HG03354 (cell line): ENCODE measurements at regions not wholly inside any gene's neighbourhood (a gene's known extent, or its start where the extent isn't known, plus 50 kb on each side); places are given as distances from the start of the nearest gene placed in this dataset.

Source experiments
- ATAC-seq: cut with Tn5 transposase; IDR thresholded peaks from one replicate; pipeline ENCODE4 v1.9.1; 2021; ENCODE audit warnings: mild to moderate bottlenecking; ENCODE audit not compliant: unreplicated experiment, poor library complexity, severe bottlenecking

DNA sequence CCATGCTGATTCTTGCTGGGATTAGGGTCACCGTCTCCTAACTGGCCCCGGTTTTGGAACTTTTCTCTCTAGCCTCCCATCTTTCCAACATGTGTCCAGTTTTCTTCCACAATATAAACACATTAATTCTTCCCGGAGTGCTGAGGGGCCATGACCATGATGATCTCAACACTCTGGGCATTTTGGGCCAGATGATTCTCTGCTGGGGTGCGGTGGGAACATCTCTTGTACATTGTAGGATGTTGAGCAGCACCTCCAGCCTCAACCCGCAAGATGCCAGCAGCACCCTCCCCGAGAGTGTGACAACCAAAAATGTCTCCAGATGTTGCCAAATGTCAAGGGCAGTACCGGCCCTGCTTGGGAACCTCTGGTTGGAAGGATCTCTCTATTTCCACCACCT, 164.8 kb downstream of the TFAP2C start:
- ATAC-seq = no peak

DNA sequence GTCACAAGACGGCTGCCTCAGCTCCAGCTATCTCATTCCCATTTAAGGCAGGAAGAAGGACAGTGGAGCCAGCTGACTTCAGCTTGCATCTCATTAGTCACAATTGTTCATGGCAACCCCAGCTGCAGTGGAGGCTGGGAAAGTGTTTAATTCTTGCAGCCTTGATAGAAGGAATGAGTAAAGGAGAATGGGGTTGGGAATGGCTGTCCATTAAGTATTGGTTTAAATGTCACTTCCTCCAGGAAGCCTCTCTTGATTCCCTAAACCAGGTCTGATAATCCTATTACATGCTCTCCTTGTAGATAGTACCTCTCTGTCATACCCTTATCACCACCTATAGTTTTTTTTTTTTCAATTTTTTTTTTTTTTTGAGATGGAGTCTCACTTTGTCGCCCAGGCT, 166.4 kb downstream of the TFAP2C start:
- ATAC-seq = no peak

DNA sequence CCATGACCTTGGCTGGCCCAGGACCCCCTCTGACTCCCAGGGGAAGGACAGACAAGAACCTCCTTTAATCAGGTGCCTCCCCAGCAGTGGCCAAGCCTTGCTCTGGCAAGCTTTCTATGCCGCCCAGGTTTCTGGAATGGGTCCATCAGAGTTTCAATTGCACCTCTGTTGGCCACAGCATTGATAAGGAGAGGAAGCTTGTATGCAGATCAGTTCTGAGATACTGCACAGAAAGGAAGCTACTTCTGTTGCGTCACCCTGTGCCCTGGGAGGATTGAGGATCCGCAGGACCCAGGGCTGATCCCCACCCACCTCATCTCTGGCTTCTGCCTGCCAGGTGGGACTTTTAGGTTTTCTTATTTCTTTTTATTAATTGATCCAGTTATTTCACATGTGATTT, 167.2 kb downstream of the TFAP2C start:
- no peak for ATAC-seq

DNA sequence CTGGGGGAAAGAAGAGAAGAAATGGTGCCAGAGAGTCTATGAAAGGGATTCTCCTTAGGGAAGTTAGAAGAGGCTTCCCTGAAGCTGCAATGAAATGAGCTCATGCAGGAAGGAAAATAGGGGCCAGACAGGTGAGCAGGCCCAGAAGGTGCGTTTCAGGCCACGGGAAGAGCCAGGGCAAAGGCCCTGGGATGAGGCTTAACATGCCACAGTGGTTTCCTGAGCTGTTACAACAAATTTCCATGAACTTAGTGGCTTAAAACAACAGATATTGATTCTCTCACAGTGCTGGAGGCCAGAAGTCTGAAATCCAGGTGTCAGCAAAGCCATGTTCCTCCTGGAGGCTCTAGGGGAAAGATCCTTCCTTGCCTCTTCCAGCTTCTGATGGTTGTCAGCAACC, 167.9 kb downstream of the TFAP2C start:
- ATAC-seq = no peak

DNA sequence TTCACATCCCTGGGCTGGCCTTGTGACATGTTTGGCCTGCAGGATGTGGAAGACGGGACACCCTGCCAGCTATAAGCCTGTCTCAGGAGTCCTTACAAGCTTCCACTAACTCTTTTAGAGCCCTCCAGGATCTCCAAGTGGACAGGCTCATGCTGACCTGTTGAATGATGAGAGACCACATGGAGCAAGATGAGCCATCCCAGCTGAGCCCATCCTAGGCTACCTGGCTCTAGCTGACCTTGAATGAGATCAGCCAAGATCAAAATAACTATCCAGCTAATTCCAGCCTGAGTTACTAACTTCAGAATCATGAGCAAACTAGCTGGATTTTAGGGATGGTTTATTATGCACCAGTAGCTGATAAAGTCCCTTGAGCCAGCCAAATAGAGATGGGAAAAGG, 169.5 kb downstream of the TFAP2C start:
- no peak for ATAC-seq

DNA sequence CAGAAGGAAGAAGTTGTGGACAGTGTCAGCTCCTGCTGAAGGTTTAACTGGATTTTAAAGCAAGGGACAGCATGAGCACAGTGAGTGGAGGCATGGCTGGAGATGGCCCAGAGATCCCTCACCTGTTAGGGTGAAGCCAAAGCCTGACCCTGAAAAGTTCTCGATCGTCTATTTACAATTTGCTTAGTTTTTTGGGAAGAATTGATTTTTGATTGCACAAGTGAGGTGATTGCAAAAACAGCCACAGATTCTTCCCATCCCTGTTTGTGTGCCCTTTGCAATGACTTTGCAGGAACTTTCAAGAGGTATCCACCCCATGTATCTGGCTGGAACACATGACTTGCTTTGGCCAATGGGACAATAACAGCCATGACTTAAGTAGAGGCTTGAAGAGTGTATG, 170.1 kb downstream of the TFAP2C start:
- ATAC-seq = no peak

DNA sequence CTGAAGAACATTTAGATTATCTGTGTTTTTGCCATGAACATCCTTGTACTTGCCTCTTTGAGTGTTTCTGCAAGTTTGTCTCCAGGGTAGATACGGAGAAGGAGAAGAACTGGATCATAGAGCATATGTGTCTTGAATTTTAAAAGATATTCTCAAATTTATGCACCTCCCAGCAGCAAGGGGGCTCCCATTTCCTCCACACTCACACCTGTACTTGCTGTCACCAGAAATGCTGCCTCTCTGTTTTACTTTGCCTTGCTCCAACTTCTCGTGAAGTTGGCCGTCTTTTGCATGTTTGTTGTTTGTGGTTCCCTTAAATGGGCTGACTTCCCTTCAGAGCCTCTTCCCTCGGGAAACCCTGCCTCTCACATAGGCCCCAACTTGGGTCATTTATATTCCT, 171.0 kb downstream of the TFAP2C start:
- no peak for ATAC-seq

DNA sequence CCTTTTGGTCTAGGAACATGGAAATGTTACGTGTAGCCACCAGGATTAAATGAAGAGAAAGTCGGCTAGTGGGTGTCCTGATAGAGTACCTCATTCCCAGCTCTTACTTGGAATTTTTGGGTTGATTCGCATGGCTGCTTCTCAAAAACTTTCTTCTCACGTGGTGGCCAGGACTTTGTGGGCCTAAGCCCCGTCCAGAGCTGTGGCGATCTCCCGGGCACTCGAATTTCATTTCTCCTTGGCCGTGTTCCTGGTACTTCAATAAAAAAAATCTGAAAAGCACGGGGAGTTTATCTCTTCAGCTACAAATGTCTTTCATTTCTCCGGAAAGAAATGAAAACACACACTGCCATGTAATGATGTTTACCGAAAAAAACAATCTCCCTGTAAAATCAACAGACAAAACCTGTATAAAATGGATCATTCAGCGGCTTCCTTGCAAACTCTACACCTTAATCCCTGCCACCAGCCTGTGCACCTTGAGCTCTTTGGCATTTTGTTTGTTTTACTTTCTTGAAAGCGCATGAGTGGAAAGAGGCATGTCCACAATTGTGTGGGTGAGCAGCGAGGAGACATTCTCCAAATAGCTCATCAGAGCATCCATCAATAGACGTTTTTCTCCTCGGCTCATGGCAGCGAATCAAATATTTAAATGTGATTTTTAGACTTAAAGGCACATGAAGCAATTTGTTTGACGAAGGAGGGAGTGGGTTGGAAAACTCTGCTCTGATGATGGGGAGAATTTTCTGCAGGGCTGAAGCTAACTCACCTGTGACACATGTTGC, 173.1 kb downstream of the TFAP2C start:
- no peak for ATAC-seq

DNA sequence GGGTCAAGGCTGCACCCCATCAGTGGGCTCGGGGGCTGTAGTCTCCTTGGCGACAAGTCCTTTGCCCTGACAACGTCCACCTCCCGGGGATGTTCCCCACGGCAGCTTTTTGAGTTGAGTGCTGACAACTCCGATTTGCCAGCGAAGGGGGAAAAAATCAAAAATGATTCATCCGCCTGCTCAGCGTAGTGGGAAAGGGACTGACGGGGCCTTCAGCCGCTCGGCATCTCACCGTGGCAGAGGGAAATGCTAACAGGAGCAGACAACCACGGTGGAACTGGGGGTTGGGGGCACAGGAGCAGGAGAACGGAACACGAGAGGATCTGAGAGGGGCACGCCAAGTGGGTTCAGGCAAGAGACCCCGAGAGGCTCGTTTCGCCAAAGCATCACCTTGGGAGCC, 173.7 kb downstream of the TFAP2C start:
- no peak for ATAC-seq

DNA sequence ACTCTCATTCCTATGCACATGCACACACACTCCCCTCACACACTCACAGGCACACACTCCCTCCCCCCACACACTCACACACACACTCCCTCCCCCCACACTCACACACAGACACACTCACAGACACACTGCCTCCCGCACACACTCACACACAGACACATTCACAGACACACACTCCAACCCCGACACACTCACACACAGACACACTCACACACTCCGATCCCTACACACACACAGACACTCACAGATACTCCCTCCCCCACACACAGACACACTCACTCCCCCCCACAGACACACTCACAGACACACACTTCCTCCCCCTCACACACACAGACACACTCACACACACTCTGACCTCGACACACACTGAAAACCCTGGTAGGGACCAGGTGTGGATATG, 176.2 kb downstream of the TFAP2C start:
- no peak for ATAC-seq

DNA sequence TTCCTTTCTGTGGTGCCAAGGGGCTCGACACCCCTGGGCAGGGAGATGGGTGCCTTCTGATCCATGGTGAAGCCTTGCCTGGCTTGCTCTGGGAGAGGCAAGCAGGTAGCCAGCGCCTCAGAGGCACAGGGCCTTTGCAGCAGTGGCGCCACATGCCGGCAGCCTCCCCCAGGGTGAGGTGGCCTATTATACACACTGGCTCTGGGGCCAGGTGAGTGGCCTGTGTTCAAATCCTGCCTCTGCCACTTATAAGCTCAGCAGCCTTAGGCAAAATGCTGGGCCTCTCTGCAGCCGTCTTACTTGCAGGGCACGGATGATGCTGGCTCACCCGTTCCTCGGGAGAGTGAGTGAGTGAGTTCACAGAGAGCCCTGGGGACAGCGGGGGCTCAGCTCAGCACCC, 176.9 kb downstream of the TFAP2C start:
- ATAC-seq = no peak

DNA sequence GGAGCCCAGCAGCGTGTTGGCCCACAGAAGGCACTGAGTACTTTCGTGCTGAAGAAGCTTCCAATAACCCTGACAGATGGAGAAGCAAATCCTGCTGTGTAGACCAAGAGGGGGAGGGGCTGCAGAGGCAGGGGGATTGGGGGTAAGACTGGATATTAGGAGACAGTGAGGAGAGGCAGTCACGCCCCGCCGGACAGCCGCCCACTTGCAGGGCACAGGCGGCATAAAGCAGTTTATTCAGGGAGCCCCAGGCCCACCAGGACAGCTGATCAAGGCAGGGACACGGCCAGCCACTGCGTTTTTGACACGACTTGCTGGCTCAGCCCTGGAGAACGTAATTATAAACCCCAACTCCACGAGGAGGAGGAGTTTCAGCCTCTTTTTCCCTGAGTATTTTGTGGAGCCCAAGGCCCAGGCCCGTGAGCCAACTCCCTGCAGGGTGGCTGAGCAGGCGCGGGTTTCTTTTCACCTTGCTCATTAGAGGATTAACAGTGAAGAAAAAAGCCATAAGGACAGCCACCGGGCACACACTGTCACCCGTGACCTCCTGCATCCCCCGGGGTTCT, 177.9 kb downstream of the TFAP2C start:
- ATAC-seq = no peak

DNA sequence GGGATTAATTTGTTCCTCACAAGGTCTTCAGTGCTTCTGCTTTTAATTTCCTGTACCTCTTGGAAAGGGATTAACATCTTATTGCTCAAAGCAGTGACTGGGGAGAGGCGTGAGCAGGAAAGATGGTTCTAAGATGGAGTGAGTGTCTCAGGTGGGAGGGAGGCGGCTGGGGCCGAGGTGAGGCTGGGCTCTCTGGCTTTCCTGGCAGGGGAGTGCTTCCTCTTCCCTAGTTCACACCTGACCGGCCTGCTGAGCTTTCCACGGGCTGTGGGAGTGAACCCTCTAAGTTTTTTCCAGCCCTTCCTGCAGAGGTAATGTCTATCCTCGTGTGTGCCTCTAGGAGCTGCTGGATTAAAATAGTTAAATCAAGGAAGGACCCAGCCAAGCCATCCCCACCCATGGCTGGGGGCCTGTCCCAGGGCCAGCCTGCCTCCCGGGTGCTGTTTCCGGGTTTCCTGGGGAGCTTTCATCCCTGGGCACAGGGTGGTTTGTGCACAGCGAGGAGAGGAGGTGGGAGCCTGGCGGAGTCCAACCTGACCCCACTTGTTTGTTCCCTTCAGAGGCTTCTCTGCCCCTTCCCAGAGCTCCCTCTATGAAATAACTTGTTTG, 179.1 kb downstream of the TFAP2C start:
- ATAC-seq = no peak

DNA sequence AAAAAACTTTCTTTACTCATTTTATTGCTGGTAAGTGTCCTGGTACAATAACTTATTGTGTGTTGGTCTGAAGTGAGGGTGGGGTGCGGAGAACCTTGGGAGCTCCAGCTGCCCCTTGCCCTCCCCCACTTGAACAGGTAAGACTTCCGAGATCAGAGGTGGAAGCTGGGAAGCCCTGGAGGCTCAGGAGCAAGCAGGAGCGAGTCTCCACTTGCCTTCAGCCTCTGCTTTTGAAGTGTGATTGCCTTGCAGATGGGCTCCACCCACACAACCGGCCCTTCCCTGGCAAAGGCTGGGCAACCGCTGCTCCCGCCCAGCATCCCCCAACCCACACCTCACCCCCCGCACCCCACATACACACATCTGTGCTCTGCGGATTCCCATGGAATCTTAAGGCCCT, 179.6 kb downstream of the TFAP2C start:
- ATAC-seq = no peak

DNA sequence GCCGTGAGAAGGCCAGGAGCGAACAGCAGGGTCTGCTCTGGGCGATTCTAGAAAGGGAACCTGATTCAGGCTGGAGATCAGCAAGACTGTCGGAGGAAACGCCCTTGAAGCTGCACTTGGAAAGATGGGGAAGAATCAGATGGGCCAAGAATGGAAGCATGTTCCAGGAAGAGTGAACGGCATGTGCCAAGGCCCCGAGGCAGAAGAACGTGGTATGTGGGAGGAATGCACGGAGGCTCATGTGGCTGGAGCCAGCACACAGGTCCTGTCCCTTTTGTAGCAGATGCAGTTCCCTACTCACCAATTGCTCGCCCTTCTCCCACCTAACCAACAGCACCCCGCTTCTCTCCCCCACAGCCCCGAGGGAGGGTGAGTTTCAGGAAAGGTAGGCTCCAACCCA, 180.6 kb downstream of the TFAP2C start:
- no peak for ATAC-seq

DNA sequence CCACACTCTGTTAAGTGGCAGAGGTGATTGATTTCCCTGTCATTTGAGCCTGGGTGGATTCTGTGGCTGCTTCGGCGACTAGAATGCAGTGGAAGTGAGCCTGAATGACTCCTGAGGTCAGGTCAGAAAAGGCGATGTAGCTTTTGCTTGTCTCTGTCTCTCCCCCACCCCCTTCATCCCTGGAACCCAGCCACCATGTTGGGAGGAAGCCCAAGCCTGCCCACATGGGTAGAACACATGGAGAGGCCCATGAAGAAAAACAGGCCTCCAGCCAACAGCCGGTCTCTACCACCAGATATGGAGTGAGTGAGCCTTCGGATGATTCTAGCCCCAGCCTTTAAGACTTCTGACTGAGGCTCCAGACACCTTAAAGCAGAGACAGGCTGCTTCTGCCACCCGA, 181.0 kb downstream of the TFAP2C start:
- no peak for ATAC-seq

DNA sequence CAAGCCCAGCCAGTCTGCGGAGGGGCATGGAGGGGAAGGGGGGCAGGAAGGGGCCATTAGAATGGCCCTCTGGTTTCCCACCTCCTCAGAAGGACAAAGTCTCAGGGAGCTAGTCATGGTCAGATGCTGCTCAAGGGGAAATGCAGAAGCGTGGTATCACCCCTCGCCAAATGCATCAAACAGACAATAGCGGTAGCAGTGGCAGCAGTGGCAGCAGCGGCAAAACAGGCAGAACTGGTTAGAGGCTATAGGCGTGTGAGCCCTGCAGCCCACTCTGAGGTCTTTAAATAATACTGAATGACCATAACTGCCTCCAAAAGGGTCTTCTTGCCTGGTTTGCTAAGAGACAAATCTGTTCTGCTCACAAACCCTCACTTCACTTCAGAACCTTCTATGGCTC, 186.7 kb downstream of the TFAP2C start:
- no peak for ATAC-seq

DNA sequence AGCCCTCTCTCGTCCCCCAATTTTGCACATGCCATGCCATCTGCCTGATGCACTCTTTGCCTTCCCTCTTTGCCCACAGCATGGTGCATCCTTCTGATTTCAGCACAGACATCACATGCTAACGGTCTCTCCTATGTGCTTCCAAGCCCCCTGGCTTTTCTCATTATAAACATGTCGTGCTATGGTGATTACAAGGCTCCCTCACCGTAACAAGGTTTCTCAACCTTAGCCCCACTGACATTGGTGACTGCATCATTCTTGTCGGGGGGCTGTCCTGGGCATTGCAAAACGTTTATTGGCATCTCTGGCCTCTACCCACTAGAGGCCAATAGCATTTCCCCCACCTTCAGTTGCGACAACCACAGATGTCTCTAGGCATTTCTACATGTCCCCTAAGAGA, 187.2 kb downstream of the TFAP2C start:
- ATAC-seq = no peak

DNA sequence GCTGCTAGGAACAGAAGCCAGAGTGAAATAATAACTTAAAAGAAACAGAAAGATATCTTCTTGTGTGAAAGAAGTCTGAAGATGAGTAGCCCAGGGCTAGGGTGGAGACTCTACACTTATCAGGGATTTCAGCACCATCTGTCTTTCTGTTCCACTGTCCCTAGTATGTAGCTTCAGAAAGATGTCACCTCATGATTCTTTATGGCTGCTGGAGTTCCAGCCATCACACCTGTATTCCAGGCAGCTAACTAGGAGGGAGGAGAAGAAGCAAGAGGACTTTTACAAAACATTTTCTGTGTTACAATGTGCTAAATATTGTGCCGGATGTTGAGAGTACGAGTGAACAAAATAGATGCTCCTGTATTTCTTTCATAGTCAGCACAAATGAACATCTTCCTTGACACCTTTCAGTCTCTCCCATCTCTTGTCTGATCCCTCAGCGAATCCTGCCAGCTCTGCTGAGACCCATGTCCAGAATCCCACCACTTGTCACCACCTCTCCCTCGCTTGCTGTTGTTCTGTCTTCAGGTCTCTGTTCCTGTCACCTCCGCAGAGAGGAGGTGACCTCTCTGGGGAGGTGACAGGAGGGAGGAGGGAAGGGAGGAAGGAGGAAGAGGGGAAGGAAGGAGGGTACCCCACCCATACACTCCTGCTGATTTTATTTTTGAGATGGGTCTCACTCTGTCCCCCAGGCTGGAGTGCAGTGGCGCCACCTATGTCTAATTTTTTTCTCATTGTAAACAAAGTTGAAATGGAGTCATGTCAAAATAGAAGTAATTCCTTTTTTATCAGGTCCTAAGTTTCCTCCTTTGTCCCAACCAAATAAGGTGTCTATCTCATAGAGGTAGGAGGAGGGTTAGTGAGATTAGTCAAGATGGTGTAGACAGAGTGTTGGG, 188.9 kb downstream of the TFAP2C start:
- no peak for ATAC-seq

DNA sequence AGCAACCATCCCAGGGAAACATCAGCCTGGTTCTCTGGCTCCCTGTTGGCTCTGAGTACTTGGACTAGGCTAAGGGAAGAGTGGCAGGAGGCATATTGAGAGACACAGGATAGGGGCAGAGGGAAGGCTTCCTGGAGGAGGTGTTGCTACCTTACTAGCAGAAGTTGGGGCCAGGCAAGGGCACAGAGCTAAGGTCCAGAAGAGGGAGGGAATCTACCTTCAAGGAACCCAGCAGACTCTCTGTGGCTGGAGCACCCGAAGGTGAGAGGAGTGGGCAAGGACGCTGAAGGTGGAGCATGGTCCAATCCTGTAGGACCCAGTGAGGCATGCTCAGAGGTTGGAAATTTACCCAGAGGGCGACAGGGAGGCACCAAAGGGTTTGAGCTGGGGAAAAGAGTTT, 191.9 kb downstream of the TFAP2C start:
- no peak for ATAC-seq
